ENCODE measurements at regions not wholly inside any gene's neighbourhood (a gene's known extent, or its start where the extent isn't known, plus 50 kb on each side); places are given as distances from the start of the nearest gene placed in this dataset.

GRCh38 chr1:202067188-202067974 is 55.3 kb upstream of the GPR37L1 start:
- peak; percentile 38 for DNase-seq (ENCODE audit: low spot score)

- no peak for DNase-seq (ENCODE audit: low spot score)
Observed at GRCh38 chr1:202068596-202068995, 54.1 kb upstream of the GPR37L1 start.

- no peak for DNase-seq (ENCODE audit: low spot score)
Observed at GRCh38 chr1:202069662-202070061, 53.1 kb upstream of the GPR37L1 start.

- peak; percentile 21 for DNase-seq (ENCODE audit: low spot score)
Observed at GRCh38 chr1:202072211-202072765, 50.4 kb upstream of the GPR37L1 start.
